Neural progenitor cell (in vitro differentiated cells): ENCODE measurements at regions not wholly inside any gene's neighbourhood (a gene's known extent, or its start where the extent isn't known, plus 50 kb on each side); places are given as distances from the start of the nearest gene placed in this dataset.

Experiments
- EZH2 ChIP-seq: fragments of 200-600 bp; sonication (generic); IDR thresholded peaks from 2 replicates; pipeline ENCODE4 v1.6.1; 2017; ENCODE audit warnings: antibody characterized with exemption, mild to moderate bottlenecking, moderate library complexity
- TF ChIP-seq, protein P1 (sequence below): fragments of 200-600 bp; sonication (generic); IDR thresholded peaks from 2 replicates; pipeline ENCODE4 v1.5.1; 2017; ENCODE audit warnings: antibody characterized with exemption, mild to moderate bottlenecking

DNA sequence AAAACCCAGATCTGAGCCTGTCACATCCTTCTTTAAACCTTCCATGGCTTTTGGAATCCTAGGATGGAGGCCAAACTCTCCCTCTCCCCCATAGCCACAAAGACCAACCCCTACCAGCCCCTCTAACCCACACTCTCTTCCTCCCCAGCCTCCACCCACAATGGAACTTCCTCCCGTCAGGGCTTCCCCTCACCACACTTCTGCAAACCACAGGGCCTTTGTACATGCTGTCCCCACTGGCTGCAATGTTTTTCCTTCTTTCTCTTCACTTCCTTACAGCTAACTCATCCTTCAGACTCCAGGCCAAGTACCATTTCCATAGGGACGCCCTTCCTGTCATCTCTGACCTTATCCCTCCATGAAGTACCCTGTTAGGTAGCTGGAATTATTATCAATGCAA is 393.5 kb downstream of the MN1 start:
- TF ChIP-seq, protein P1, sequence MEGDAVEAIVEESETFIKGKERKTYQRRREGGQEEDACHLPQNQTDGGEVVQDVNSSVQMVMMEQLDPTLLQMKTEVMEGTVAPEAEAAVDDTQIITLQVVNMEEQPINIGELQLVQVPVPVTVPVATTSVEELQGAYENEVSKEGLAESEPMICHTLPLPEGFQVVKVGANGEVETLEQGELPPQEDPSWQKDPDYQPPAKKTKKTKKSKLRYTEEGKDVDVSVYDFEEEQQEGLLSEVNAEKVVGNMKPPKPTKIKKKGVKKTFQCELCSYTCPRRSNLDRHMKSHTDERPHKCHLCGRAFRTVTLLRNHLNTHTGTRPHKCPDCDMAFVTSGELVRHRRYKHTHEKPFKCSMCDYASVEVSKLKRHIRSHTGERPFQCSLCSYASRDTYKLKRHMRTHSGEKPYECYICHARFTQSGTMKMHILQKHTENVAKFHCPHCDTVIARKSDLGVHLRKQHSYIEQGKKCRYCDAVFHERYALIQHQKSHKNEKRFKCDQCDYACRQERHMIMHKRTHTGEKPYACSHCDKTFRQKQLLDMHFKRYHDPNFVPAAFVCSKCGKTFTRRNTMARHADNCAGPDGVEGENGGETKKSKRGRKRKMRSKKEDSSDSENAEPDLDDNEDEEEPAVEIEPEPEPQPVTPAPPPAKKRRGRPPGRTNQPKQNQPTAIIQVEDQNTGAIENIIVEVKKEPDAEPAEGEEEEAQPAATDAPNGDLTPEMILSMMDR, result no peak
- no peak for TF ChIP-seq EZH2
